GM20000 (cell line): ENCODE measurements at regions not wholly inside any gene's neighbourhood (a gene's known extent, or its start where the extent isn't known, plus 50 kb on each side); places are given as distances from the start of the nearest gene placed in this dataset.

ENCODE experiments used
- DNase-seq: peaks from one replicate; pipeline ENCODE4 v3.0.0; 2012; ENCODE audit warnings: low spot score
- CTCF ChIP-seq: IDR thresholded peaks from 2 replicates; pipeline ENCODE4 v1.5.1; 2012; ENCODE audit warnings: mild to moderate bottlenecking, control low read depth; ENCODE audit errors: extremely low read depth, missing control alignments

GRCh38 chr2:51218047-51218446 is 186.1 kb upstream of the NRXN1 start:
- DNase-seq = no peak

GRCh38 chr2:51213826-51214225 is 181.9 kb upstream of the NRXN1 start:
- DNase-seq = no peak
- no peak for TF ChIP-seq CTCF

More at GRCh38 chr2:51218047-51218446, 186.1 kb upstream of the NRXN1 start:
- no peak for TF ChIP-seq CTCF

- TF ChIP-seq CTCF = no peak
- no peak for DNase-seq
These were observed 180.4 kb upstream of the NRXN1 start for GRCh38 chr2:51212374-51212773.

- no peak for TF ChIP-seq CTCF
- DNase-seq = no peak
These were observed 176.6 kb upstream of the NRXN1 start for GRCh38 chr2:51208521-51208920.

GRCh38 chr2:51201295-51201694 is 169.4 kb upstream of the NRXN1 start:
- DNase-seq = no peak
- no peak for TF ChIP-seq CTCF

GRCh38 chr2:51194656-51195055 is 162.7 kb upstream of the NRXN1 start:
- no peak for DNase-seq
- no peak for TF ChIP-seq CTCF

GRCh38 chr2:51170273-51170672 is 138.3 kb upstream of the NRXN1 start:
- DNase-seq = no peak
- no peak for TF ChIP-seq CTCF
